GM23338 (cell line): ENCODE measurements at regions not wholly inside any gene's neighbourhood (a gene's known extent, or its start where the extent isn't known, plus 50 kb on each side); places are given as distances from the start of the nearest gene placed in this dataset.

Experiments used
- ATAC-seq: fragments of 200-7000 bp; cut with Tn5 transposase; 3 replicates; pipeline ENCODE4 v1.9.1; 2020
- DNase-seq: peaks from one replicate; pipeline ENCODE4 v3.0.0-alpha.2; 2015; ENCODE audit warnings: low spot score
- H2AFZ ChIP-seq: fragments of 200-600 bp; sonication (generic); 2 replicates; pipeline ENCODE4 v1.8.0; 2016; ENCODE audit warnings: antibody characterized with exemption, mild to moderate bottlenecking, moderate library complexity
- H3F3A ChIP-seq: fragments of 200-600 bp; sonication (generic); replicated peaks from 2 replicates; pipeline ENCODE4 v1.8.0; 2017; ENCODE audit warnings: antibody characterized with exemption, mixed run types, low read depth
- H3K27ac ChIP-seq: fragments of 200-600 bp; sonication (generic); 2 replicates; pipeline ENCODE4 v1.6.1; 2016; ENCODE audit warnings: low read depth
- H3K27me3 ChIP-seq: fragments of 200-600 bp; sonication (generic); 2 replicates; pipeline ENCODE4 v1.8.0; 2016; ENCODE audit warnings: mild to moderate bottlenecking, mixed run types, moderate library complexity; ENCODE audit not compliant: insufficient read depth
- H3K36me3 ChIP-seq: fragments of 200-600 bp; sonication (generic); 2 replicates; pipeline ENCODE4 v1.8.0; 2016; ENCODE audit warnings: mild to moderate bottlenecking; ENCODE audit not compliant: insufficient read depth
- H3K4me1 ChIP-seq: fragments of 200-600 bp; sonication (generic); 2 replicates; pipeline ENCODE4 v1.8.0; 2016; ENCODE audit warnings: mild to moderate bottlenecking, moderate library complexity; ENCODE audit not compliant: insufficient read depth
- H3K4me2 ChIP-seq: fragments of 200-600 bp; sonication (generic); 2 replicates; pipeline ENCODE4 v1.7.1; 2017; ENCODE audit warnings: mixed run types
- H3K4me3 ChIP-seq: fragments of 200-600 bp; sonication (generic); 2 replicates; pipeline ENCODE4 v1.6.1; 2016; ENCODE audit warnings: mixed run types
- H3K79me2 ChIP-seq: fragments of 200-600 bp; sonication (generic); replicated peaks from 2 replicates; pipeline ENCODE4 v1.8.0; 2017; ENCODE audit warnings: mild to moderate bottlenecking; ENCODE audit not compliant: insufficient read depth
- H3K9me2 ChIP-seq: fragments of 200-600 bp; sonication (generic); 2 replicates; pipeline ENCODE4 v1.8.0; 2017; ENCODE audit not compliant: insufficient read depth
- H4K20me1 ChIP-seq: fragments of 200-600 bp; sonication (generic); replicated peaks from 2 replicates; pipeline ENCODE4 v1.8.0; 2017; ENCODE audit warnings: mild to moderate bottlenecking; ENCODE audit not compliant: insufficient read depth
- H3K27ac Mint-ChIP-seq: 2 replicates; pipeline ENCODE4 v1.8.0; 2020; ENCODE audit warnings: inconsistent platforms, mild to moderate bottlenecking, moderate library complexity, mixed read lengths
- H3K27me3 Mint-ChIP-seq: 3 replicates; pipeline ENCODE4 v1.8.0; 2022; ENCODE audit warnings: low read depth, mild to moderate bottlenecking, moderate library complexity, mixed read lengths, inconsistent platforms; ENCODE audit not compliant: insufficient read depth, poor library complexity
- H3K36me3 Mint-ChIP-seq: 3 replicates; pipeline ENCODE4 v1.8.0; 2021; ENCODE audit warnings: low read depth, mild to moderate bottlenecking, inconsistent platforms, moderate library complexity, mixed read lengths
- H3K4me1 Mint-ChIP-seq: 3 replicates; pipeline ENCODE4 v1.8.0; 2020; ENCODE audit warnings: mild to moderate bottlenecking, inconsistent platforms, mixed read lengths
- H3K4me3 Mint-ChIP-seq: 3 replicates; pipeline ENCODE4 v1.8.0; 2021; ENCODE audit warnings: moderate library complexity, mild to moderate bottlenecking, inconsistent platforms, mixed read lengths
- H3K9me3 Mint-ChIP-seq: 3 replicates; pipeline ENCODE4 v1.8.0; 2020; ENCODE audit warnings: moderate library complexity, mild to moderate bottlenecking, inconsistent platforms, mixed read lengths
- CREB1 ChIP-seq: fragments of 250-450 bp; sonication (Bioruptor Pico); IDR thresholded peaks from 2 replicates; pipeline ENCODE4 v1.5.0; 2020; ENCODE audit warnings: low read depth, mild to moderate bottlenecking, moderate library complexity
- CTCF ChIP-seq, 2 experiments: fragments of 200-600 bp in 1 of 2; sonication (generic) in 1 of 2; conservative IDR thresholded peaks; 2 replicates each; pipeline versions ENCODE4 v1.5.1 to v1.6.1; 2016 to 2017; ENCODE audit warnings: antibody characterized with exemption in 2 of 2, low read depth in 2 of 2, mild to moderate bottlenecking in 2 of 2, moderate library complexity in 1 of 2
- ETS1 ChIP-seq: IDR thresholded peaks from 2 replicates; pipeline ENCODE4 v1.6.1; 2016; ENCODE audit warnings: antibody characterized with exemption
- EZH2 ChIP-seq: fragments of 200-600 bp; sonication (generic); IDR thresholded peaks from one replicate; pipeline ENCODE4 v1.8.0; 2017; ENCODE audit warnings: antibody characterized with exemption, mild to moderate bottlenecking, low read depth; ENCODE audit not compliant: unreplicated experiment
- EZH2phosphoT487 ChIP-seq: fragments of 200-600 bp; sonication (generic); IDR thresholded peaks from one replicate; pipeline ENCODE4 v1.8.1; 2018; ENCODE audit warnings: antibody characterized with exemption; ENCODE audit not compliant: unreplicated experiment
- JUNB ChIP-seq: IDR thresholded peaks from one replicate; pipeline ENCODE4 v1.6.1; 2016; ENCODE audit warnings: antibody characterized with exemption; ENCODE audit not compliant: unreplicated experiment
- NANOG ChIP-seq: IDR thresholded peaks from 2 replicates; pipeline ENCODE4 v1.6.1; 2016; ENCODE audit warnings: antibody characterized with exemption, borderline replicate concordance
- POLR2AphosphoS5 ChIP-seq: IDR thresholded peaks from 2 replicates; pipeline ENCODE4 v1.6.1; 2016; ENCODE audit warnings: antibody characterized with exemption, low read depth
- REST ChIP-seq: IDR thresholded peaks from one replicate; pipeline ENCODE4 v1.6.1; 2018; ENCODE audit warnings: antibody characterized with exemption; ENCODE audit not compliant: unreplicated experiment
- STAT1 ChIP-seq: IDR thresholded peaks from one replicate; pipeline ENCODE4 v1.6.1; 2016; ENCODE audit warnings: antibody characterized with exemption; ENCODE audit not compliant: unreplicated experiment
- ZNF114 ChIP-seq: fragments of 250-450 bp; sonication (Bioruptor Pico); IDR thresholded peaks from 2 replicates; pipeline ENCODE4 v1.5.0; 2020; ENCODE audit warnings: mild to moderate bottlenecking, moderate library complexity
- ZNF331 ChIP-seq: fragments of 250-450 bp; sonication (Bioruptor Pico); IDR thresholded peaks from 2 replicates; pipeline ENCODE4 v1.5.0; 2020; ENCODE audit warnings: low read depth, mild to moderate bottlenecking, moderate library complexity

GRCh38 chr1:55689800-55690199 is 474.6 kb upstream of the USP24 start:
- H3K4me2 ChIP-seq: no peak overlapping the region
- Mint-ChIP-seq H3K4me3 (no peak overlapping the region), H3K4me1 (no peaks in the 10 kb centered on the region), H3K27ac (no peak overlapping the region), H3K27me3 (no peaks in the 10 kb centered on the region), H3K9me3 (no peaks in the 10 kb centered on the region), H3K36me3 (no peaks in the 10 kb centered on the region)
- H3K27me3 ChIP-seq: no peaks in the 10 kb centered on the region
- H3K9me2 ChIP-seq: peaks cover 21% of the 10 kb centered on the region
- H3K4me1 ChIP-seq: no peaks in the 10 kb centered on the region
- ATAC-seq (no peak), DNase-seq (no peak)
- H3K4me3 ChIP-seq: no peak overlapping the region
- H4K20me1 ChIP-seq: no peaks in the 10 kb centered on the region
- H2AFZ ChIP-seq: no peak overlapping the region
- TF ChIP-seq NANOG: no peak
- no peak for TF ChIP-seq ZNF331 (CRISPR knock-in tag)
- TF ChIP-seq ETS1: no peak
- no peak for TF ChIP-seq STAT1
- no peak for TF ChIP-seq ZNF114 (CRISPR knock-in tag)
- no peak for TF ChIP-seq CTCF (conservative IDR thresholded peaks at IDR 0.05; ENCODE audit: low read depth in 2 of 2)
- no peak for TF ChIP-seq EZH2phosphoT487
- TF ChIP-seq POLR2AphosphoS5: no peak
- no peak for TF ChIP-seq EZH2
- no peak for TF ChIP-seq CREB1
- no peak for TF ChIP-seq REST
- no peaks in the 10 kb centered on the region for H3K79me2 ChIP-seq
- no peaks in the 10 kb centered on the region for H3F3A ChIP-seq
- H3K27ac ChIP-seq: no peak overlapping the region
- no peaks in the 10 kb centered on the region for H3K36me3 ChIP-seq

- H3K36me3 Mint-ChIP-seq: no peaks in the 10 kb centered on the region; the same call in 2 of the 3 replicates
- Histone ChIP-seq H3K27me3 (no peaks in the 10 kb centered on the region), H3K4me1 (no peaks in the 10 kb centered on the region), H3K9me2 (peaks cover 7% of the 10 kb centered on the region; the same call in 1 of the 2 replicates), H3K4me3 (no peak overlapping the region), H3F3A (no peaks in the 10 kb centered on the region), H3K4me2 (no peak overlapping the region), H3K36me3 (no peaks in the 10 kb centered on the region), H2AFZ (no peak overlapping the region), H4K20me1 (no peaks in the 10 kb centered on the region), H3K27ac (no peak overlapping the region), H3K79me2 (no peaks in the 10 kb centered on the region)
- ATAC-seq: no peak
- H3K4me3 Mint-ChIP-seq: no peak overlapping the region
- H3K27ac Mint-ChIP-seq: no peak overlapping the region
- no peak for DNase-seq
- H3K4me1 Mint-ChIP-seq: no peaks in the 10 kb centered on the region
- H3K27me3 Mint-ChIP-seq: no peaks in the 10 kb centered on the region
- H3K9me3 Mint-ChIP-seq: no peaks in the 10 kb centered on the region; the same call in 2 of the 3 replicates
- no peak for TF ChIP-seq NANOG
- TF ChIP-seq CTCF (conservative IDR thresholded peaks at IDR 0.05; ENCODE audit: low read depth in 2 of 2): no peak
- TF ChIP-seq ETS1: no peak
- TF ChIP-seq JUNB: no peak
- TF ChIP-seq EZH2: no peak
- no peak for TF ChIP-seq CREB1
- no peak for TF ChIP-seq POLR2AphosphoS5
- no peak for TF ChIP-seq ZNF114 (CRISPR knock-in tag)
Observed at GRCh38 chr1:55685560-55685959, 470.4 kb upstream of the USP24 start.
